ENCODE measurements at regions not wholly inside any gene's neighbourhood (a gene's known extent, or its start where the extent isn't known, plus 50 kb on each side); places are given as distances from the start of the nearest gene placed in this dataset.

DNA sequence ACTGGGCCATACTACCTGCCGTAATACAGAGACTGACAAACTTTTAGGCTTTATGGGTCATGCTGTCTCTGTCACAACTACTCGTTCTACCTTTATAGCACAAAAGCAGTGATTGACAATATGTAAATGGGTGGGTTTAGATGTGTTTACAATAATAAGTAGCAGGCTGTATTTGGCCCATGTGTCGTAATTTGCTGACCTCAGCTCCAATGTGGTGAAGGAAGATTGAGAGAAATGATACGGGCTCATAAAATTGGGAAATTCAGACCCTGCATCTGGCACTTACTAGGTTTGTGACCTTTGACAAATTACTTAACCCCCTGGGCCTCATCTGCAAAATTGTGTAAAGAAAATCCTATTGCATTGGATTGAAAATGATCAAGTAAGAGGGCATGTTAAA, 150.8 kb upstream of the NPSR1 start:
- no peak overlapping the region for H3K4me3 ChIP-seq (ENCODE audit: control insufficient read depth, low read depth, low read length)
- DNase-seq (ENCODE audit: low read depth) = no peak
- no peak for TF ChIP-seq CTCF (conservative IDR thresholded peaks at IDR 0.05; ENCODE audit: control insufficient read depth, insufficient read depth, low read depth, low read length)

GRCh38 chr7:34523226-34523918, 134.6 kb upstream of the NPSR1 start:
- no peak for TF ChIP-seq CTCF (conservative IDR thresholded peaks at IDR 0.05; ENCODE audit: control insufficient read depth, insufficient read depth, low read depth, low read length)
- DNase-seq (ENCODE audit: low read depth) = peak; percentile 1
- no peak overlapping the region for H3K4me3 ChIP-seq (ENCODE audit: control insufficient read depth, low read depth, low read length)

DNA sequence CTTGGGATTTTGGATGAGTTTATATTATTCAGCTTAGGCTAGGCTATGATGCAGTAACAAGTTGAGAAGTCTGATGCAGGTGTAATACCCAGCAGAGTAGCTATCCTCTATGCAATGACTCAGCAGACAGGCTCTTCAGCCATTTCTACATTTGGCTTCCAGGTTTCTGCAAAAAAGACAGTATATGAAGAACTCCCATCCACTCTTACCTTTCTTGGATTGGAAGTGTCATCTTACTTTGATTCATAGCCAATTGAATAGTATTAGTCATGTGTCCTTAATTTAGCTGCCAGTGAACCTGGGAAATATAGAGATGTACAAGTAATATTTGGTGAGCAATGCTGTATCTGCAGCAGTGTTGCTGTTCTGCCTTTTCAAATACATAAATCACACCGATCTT, 127.8 kb upstream of the NPSR1 start:
- TF ChIP-seq CTCF (conservative IDR thresholded peaks at IDR 0.05; ENCODE audit: control insufficient read depth, insufficient read depth, low read depth, low read length) = no peak
- DNase-seq (ENCODE audit: low read depth) = no peak

GRCh38 chr7:34539003-34539402, 119.0 kb upstream of the NPSR1 start:
- no peak for DNase-seq (ENCODE audit: low read depth)
- no peak for TF ChIP-seq CTCF (conservative IDR thresholded peaks at IDR 0.05; ENCODE audit: control insufficient read depth, insufficient read depth, low read depth, low read length)
- H3K4me3 ChIP-seq (ENCODE audit: control insufficient read depth, low read depth, low read length) = no peak overlapping the region

More for the DNA sequence above, 127.8 kb upstream of the NPSR1 start:
- no peak overlapping the region for H3K4me3 ChIP-seq (ENCODE audit: control insufficient read depth, low read depth, low read length)

- no peak for DNase-seq (ENCODE audit: low read depth)
- TF ChIP-seq CTCF (conservative IDR thresholded peaks at IDR 0.05; ENCODE audit: control insufficient read depth, insufficient read depth, low read depth, low read length) = no peak
Observed at GRCh38 chr7:34544621-34545020, 113.4 kb upstream of the NPSR1 start.

DNA sequence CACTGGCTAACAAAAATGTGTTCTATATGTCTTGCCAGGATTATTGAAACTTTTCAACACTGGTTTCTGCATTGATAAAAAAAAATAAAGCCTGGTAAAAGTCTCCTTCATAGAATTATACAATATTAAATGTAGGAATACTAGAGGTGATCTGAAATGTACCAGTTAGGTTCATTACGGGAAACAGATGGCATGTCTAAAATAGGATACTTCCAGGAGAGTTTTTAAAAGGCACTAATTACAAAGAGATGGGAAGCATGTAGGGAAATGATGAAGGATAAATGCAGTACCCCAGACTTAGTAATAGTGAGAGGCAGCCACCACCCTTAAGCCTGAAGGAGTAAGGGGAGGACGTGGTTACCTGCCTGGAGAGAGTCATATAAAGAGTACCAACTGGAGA, 107.0 kb upstream of the NPSR1 start:
- no peak for DNase-seq (ENCODE audit: low read depth)
- no peak overlapping the region for H3K4me3 ChIP-seq (ENCODE audit: control insufficient read depth, low read depth, low read length)
- TF ChIP-seq CTCF (conservative IDR thresholded peaks at IDR 0.05; ENCODE audit: control insufficient read depth, insufficient read depth, low read depth, low read length) = no peak

More at GRCh38 chr7:34544621-34545020, 113.4 kb upstream of the NPSR1 start:
- no peak overlapping the region for H3K4me3 ChIP-seq (ENCODE audit: control insufficient read depth, low read depth, low read length)

- no peak for TF ChIP-seq CTCF (conservative IDR thresholded peaks at IDR 0.05; ENCODE audit: control insufficient read depth, insufficient read depth, low read depth, low read length)
Observed at GRCh38 chr7:34552502-34552901, 105.5 kb upstream of the NPSR1 start.

More at GRCh38 chr7:34552502-34552901, 105.5 kb upstream of the NPSR1 start:
- no peak overlapping the region for H3K4me3 ChIP-seq (ENCODE audit: control insufficient read depth, low read depth, low read length)
- DNase-seq (ENCODE audit: low read depth) = no peak

Measured in fibroblast of mammary gland (primary cell).